ENCODE measurements at regions not wholly inside any gene's neighbourhood (a gene's known extent, or its start where the extent isn't known, plus 50 kb on each side); places are given as distances from the start of the nearest gene placed in this dataset.

GRCh38 chr22:27292542-27293299, 508.8 kb downstream of the MN1 start:
- Histone ChIP-seq H3K4me3 (ENCODE audit: low read depth, low read length) (no peak overlapping the region), H3K27ac (ENCODE audit: low read depth, low read length) (no peak overlapping the region), H3K27me3 (ENCODE audit: insufficient read depth, low read length) (no peaks in the 10 kb centered on the region), H3K79me2 (ENCODE audit: control insufficient read depth, insufficient read depth, low read length, unreplicated experiment) (no peaks in the 10 kb centered on the region), H2AFZ (ENCODE audit: low read length, unreplicated experiment) (no peak overlapping the region), H3K36me3 (ENCODE audit: insufficient read depth, low read length) (no peaks in the 10 kb centered on the region), H3K4me1 (ENCODE audit: control insufficient read depth, insufficient read depth, low read length, unreplicated experiment) (peaks cover 5% of the 10 kb centered on the region)

GRCh38 chr22:27293721-27294445, 507.7 kb downstream of the MN1 start:
- no peaks in the 10 kb centered on the region for H3K79me2 ChIP-seq (ENCODE audit: control insufficient read depth, insufficient read depth, low read length, unreplicated experiment)
- H3K27me3 ChIP-seq (ENCODE audit: insufficient read depth, low read length): no peaks in the 10 kb centered on the region
- H3K4me3 ChIP-seq (ENCODE audit: low read depth, low read length): no peak overlapping the region
- H3K4me1 ChIP-seq (ENCODE audit: control insufficient read depth, insufficient read depth, low read length, unreplicated experiment): peaks cover 16% of the 10 kb centered on the region
- H3K36me3 ChIP-seq (ENCODE audit: insufficient read depth, low read length): no peaks in the 10 kb centered on the region
- no peak overlapping the region for H2AFZ ChIP-seq (ENCODE audit: low read length, unreplicated experiment)
- no peak overlapping the region for H3K27ac ChIP-seq (ENCODE audit: low read depth, low read length)

GRCh38 chr22:27295040-27295439, 506.5 kb downstream of the MN1 start:
- Histone ChIP-seq H3K27me3 (ENCODE audit: insufficient read depth, low read length) (no peaks in the 10 kb centered on the region), H2AFZ (ENCODE audit: low read length, unreplicated experiment) (no peak overlapping the region)

GRCh38 chr22:27295605-27296004, 506.0 kb downstream of the MN1 start:
- Histone ChIP-seq H2AFZ (ENCODE audit: low read length, unreplicated experiment) (no peak overlapping the region), H3K4me3 (ENCODE audit: low read depth, low read length) (no peak overlapping the region), H3K27me3 (ENCODE audit: insufficient read depth, low read length) (no peaks in the 10 kb centered on the region), H3K27ac (ENCODE audit: low read depth, low read length) (no peak overlapping the region), H3K79me2 (ENCODE audit: control insufficient read depth, insufficient read depth, low read length, unreplicated experiment) (no peaks in the 10 kb centered on the region), H3K36me3 (ENCODE audit: insufficient read depth, low read length) (no peaks in the 10 kb centered on the region), H3K4me1 (ENCODE audit: control insufficient read depth, insufficient read depth, low read length, unreplicated experiment) (peaks cover 23% of the 10 kb centered on the region)

More at GRCh38 chr22:27295040-27295439, 506.5 kb downstream of the MN1 start:
- Histone ChIP-seq H3K4me3 (ENCODE audit: low read depth, low read length) (no peak overlapping the region), H3K4me1 (ENCODE audit: control insufficient read depth, insufficient read depth, low read length, unreplicated experiment) (peaks cover 23% of the 10 kb centered on the region), H3K27ac (ENCODE audit: low read depth, low read length) (no peak overlapping the region), H3K36me3 (ENCODE audit: insufficient read depth, low read length) (no peaks in the 10 kb centered on the region), H3K79me2 (ENCODE audit: control insufficient read depth, insufficient read depth, low read length, unreplicated experiment) (no peaks in the 10 kb centered on the region)

- no peak overlapping the region for H3K4me3 ChIP-seq (ENCODE audit: low read depth, low read length)
- H3K36me3 ChIP-seq (ENCODE audit: insufficient read depth, low read length): no peaks in the 10 kb centered on the region
- no peak overlapping the region for H3K27ac ChIP-seq (ENCODE audit: low read depth, low read length)
- no peaks in the 10 kb centered on the region for H3K79me2 ChIP-seq (ENCODE audit: control insufficient read depth, insufficient read depth, low read length, unreplicated experiment)
- no peaks in the 10 kb centered on the region for H3K27me3 ChIP-seq (ENCODE audit: insufficient read depth, low read length)
- H2AFZ ChIP-seq (ENCODE audit: low read length, unreplicated experiment): no peak overlapping the region
- peaks cover 23% of the 10 kb centered on the region for H3K4me1 ChIP-seq (ENCODE audit: control insufficient read depth, insufficient read depth, low read length, unreplicated experiment)
Observed at GRCh38 chr22:27296091-27296675, 505.4 kb downstream of the MN1 start.

GRCh38 chr22:27297125-27297524, 504.4 kb downstream of the MN1 start:
- no peaks in the 10 kb centered on the region for H3K27me3 ChIP-seq (ENCODE audit: insufficient read depth, low read length)
- H3K36me3 ChIP-seq (ENCODE audit: insufficient read depth, low read length): no peaks in the 10 kb centered on the region
- H3K27ac ChIP-seq (ENCODE audit: low read depth, low read length): no peak overlapping the region
- H3K4me3 ChIP-seq (ENCODE audit: low read depth, low read length): no peak overlapping the region
- peaks cover 23% of the 10 kb centered on the region for H3K4me1 ChIP-seq (ENCODE audit: control insufficient read depth, insufficient read depth, low read length, unreplicated experiment)
- no peaks in the 10 kb centered on the region for H3K79me2 ChIP-seq (ENCODE audit: control insufficient read depth, insufficient read depth, low read length, unreplicated experiment)
- no peak overlapping the region for H2AFZ ChIP-seq (ENCODE audit: low read length, unreplicated experiment)

GRCh38 chr22:27298332-27298731, 503.2 kb downstream of the MN1 start:
- Histone ChIP-seq H2AFZ (ENCODE audit: low read length, unreplicated experiment) (no peak overlapping the region), H3K27ac (ENCODE audit: low read depth, low read length) (no peak overlapping the region), H3K27me3 (ENCODE audit: insufficient read depth, low read length) (no peaks in the 10 kb centered on the region)

GRCh38 chr22:27298742-27299141, 502.8 kb downstream of the MN1 start:
- Histone ChIP-seq H2AFZ (ENCODE audit: low read length, unreplicated experiment) (peak overlapping the region; percentile 68), H3K4me3 (ENCODE audit: low read depth, low read length) (peak overlapping the region; percentile 25; the same call in 1 of the 2 replicates), H3K27me3 (ENCODE audit: insufficient read depth, low read length) (no peaks in the 10 kb centered on the region), H3K4me1 (ENCODE audit: control insufficient read depth, insufficient read depth, low read length, unreplicated experiment) (peaks cover 23% of the 10 kb centered on the region), H3K79me2 (ENCODE audit: control insufficient read depth, insufficient read depth, low read length, unreplicated experiment) (no peaks in the 10 kb centered on the region), H3K36me3 (ENCODE audit: insufficient read depth, low read length) (no peaks in the 10 kb centered on the region), H3K27ac (ENCODE audit: low read depth, low read length) (no peak overlapping the region)

More at GRCh38 chr22:27298332-27298731, 503.2 kb downstream of the MN1 start:
- no peaks in the 10 kb centered on the region for H3K36me3 ChIP-seq (ENCODE audit: insufficient read depth, low read length)
- H3K4me3 ChIP-seq (ENCODE audit: low read depth, low read length): no peak overlapping the region
- peaks cover 23% of the 10 kb centered on the region for H3K4me1 ChIP-seq (ENCODE audit: control insufficient read depth, insufficient read depth, low read length, unreplicated experiment)
- H3K79me2 ChIP-seq (ENCODE audit: control insufficient read depth, insufficient read depth, low read length, unreplicated experiment): no peaks in the 10 kb centered on the region

GRCh38 chr22:27299181-27300085, 502.1 kb downstream of the MN1 start:
- Histone ChIP-seq H3K27me3 (ENCODE audit: insufficient read depth, low read length) (no peaks in the 10 kb centered on the region), H2AFZ (ENCODE audit: low read length, unreplicated experiment) (peak overlapping the region; percentile 68), H3K36me3 (ENCODE audit: insufficient read depth, low read length) (no peaks in the 10 kb centered on the region), H3K4me3 (ENCODE audit: low read depth, low read length) (peak overlapping the region; percentile 25; the same call in 1 of the 2 replicates), H3K4me1 (ENCODE audit: control insufficient read depth, insufficient read depth, low read length, unreplicated experiment) (peaks cover 23% of the 10 kb centered on the region), H3K27ac (ENCODE audit: low read depth, low read length) (no peak overlapping the region), H3K79me2 (ENCODE audit: control insufficient read depth, insufficient read depth, low read length, unreplicated experiment) (no peaks in the 10 kb centered on the region)
